ENCODE measurements at regions not wholly inside any gene's neighbourhood (a gene's known extent, or its start where the extent isn't known, plus 50 kb on each side); places are given as distances from the start of the nearest gene placed in this dataset.
"Not testable (repeated sequence)": the region's sequence is repeated elsewhere in the genome, so short reads cannot be mapped to it uniquely, and the experiment has no call there.

- intact Hi-C loops (cut with DNase I): no loop called here
Observed at GRCh38 chr3:63719796-63720445, 67.4 kb downstream of the SNTN start.

GRCh38 chr3:63720951-63721350 is 68.5 kb downstream of the SNTN start:
- DNase-seq; intact Hi-C loops (cut with DNase I): not testable (repeated sequence)

More at GRCh38 chr3:63719796-63720445, 67.4 kb downstream of the SNTN start:
- DNase-seq: no peak

- intact Hi-C loops (cut with DNase I): no loop called here
Observed at GRCh38 chr3:63724987-63725386, 72.5 kb downstream of the SNTN start.

GRCh38 chr3:63726656-63727055 is 74.2 kb downstream of the SNTN start:
- DNase-seq: no peak
- intact Hi-C loops (cut with DNase I): no loop called here

More at GRCh38 chr3:63724987-63725386, 72.5 kb downstream of the SNTN start:
- peak in 4 of 10 donors; percentile 24 to 83 (median 66) for DNase-seq

- DNase-seq: no peak
- intact Hi-C loops (cut with DNase I): no loop called here
Observed at GRCh38 chr3:63727233-63727632, 74.8 kb downstream of the SNTN start.

GRCh38 chr3:63731866-63732265 is 79.4 kb downstream of the SNTN start:
- no peak for DNase-seq
- intact Hi-C loops (cut with DNase I): no loop called here

GRCh38 chr3:63733278-63733677 is 80.8 kb downstream of the SNTN start:
- peak in 1 of 10 donors; percentile 58 for DNase-seq
- intact Hi-C loops (cut with DNase I): not testable (repeated sequence)

GRCh38 chr3:63734632-63735031 is 82.2 kb downstream of the SNTN start:
- intact Hi-C loops (cut with DNase I); DNase-seq: not testable (repeated sequence)

GRCh38 chr3:63736757-63737156 is 82.3 kb upstream of the C3orf49 start:
- DNase-seq; intact Hi-C loops (cut with DNase I): not testable (repeated sequence)

GRCh38 chr3:63738577-63738976 is 80.5 kb upstream of the C3orf49 start:
- DNase-seq; intact Hi-C loops (cut with DNase I): not testable (repeated sequence)

- no peak for DNase-seq
- intact Hi-C loops (cut with DNase I): no loop called here
Observed at GRCh38 chr3:63739474-63739873, 79.6 kb upstream of the C3orf49 start.

- no peak for DNase-seq
- intact Hi-C loops (cut with DNase I): no loop called here
Observed at GRCh38 chr3:63740116-63740515, 79.0 kb upstream of the C3orf49 start.

- intact Hi-C loops (cut with DNase I); DNase-seq: not testable (repeated sequence)
Observed at GRCh38 chr3:63744693-63745092, 74.4 kb upstream of the C3orf49 start.

- intact Hi-C loops (cut with DNase I): no loop called here
- no peak for DNase-seq
Observed at GRCh38 chr3:63745757-63746156, 73.3 kb upstream of the C3orf49 start.

GRCh38 chr3:63746211-63746610 is 72.9 kb upstream of the C3orf49 start:
- no peak for DNase-seq
- intact Hi-C loops (cut with DNase I): no loop called here

GRCh38 chr3:63751459-63751858 is 67.6 kb upstream of the C3orf49 start:
- intact Hi-C loops (cut with DNase I): no loop called here
- no peak for DNase-seq

- intact Hi-C loops (cut with DNase I): no loop called here
- DNase-seq: no peak
Observed at GRCh38 chr3:63753567-63753966, 65.5 kb upstream of the C3orf49 start.

- intact Hi-C loops (cut with DNase I): no loop called here
- DNase-seq: no peak
Observed at GRCh38 chr3:63753995-63754394, 65.1 kb upstream of the C3orf49 start.

- intact Hi-C loops (cut with DNase I): no loop called here
- no peak for DNase-seq
Observed at GRCh38 chr3:63762180-63762579, 56.9 kb upstream of the C3orf49 start.

GRCh38 chr3:63762934-63763550 is 56.1 kb upstream of the C3orf49 start:
- intact Hi-C loops (cut with DNase I): no loop called here
- no peak for DNase-seq

GRCh38 chr3:63764511-63764910 is 54.6 kb upstream of the C3orf49 start:
- no peak for DNase-seq
- intact Hi-C loops (cut with DNase I): no loop called here

- intact Hi-C loops (cut with DNase I): no loop called here
- no peak for DNase-seq
Observed at GRCh38 chr3:63766261-63766660, 52.8 kb upstream of the C3orf49 start.
